ENCODE measurements at regions not wholly inside any gene's neighbourhood (a gene's known extent, or its start where the extent isn't known, plus 50 kb on each side); places are given as distances from the start of the nearest gene placed in this dataset.

- H3K36me3 ChIP-seq (replicated peaks; ENCODE audit: insufficient read depth, low read depth): no peaks in the 10 kb centered on the region
- no peak for DNase-seq (ENCODE audit: low spot score)
- H3K4me3 ChIP-seq: no peak overlapping the region
- no peak for TF ChIP-seq EZH2phosphoT487 (IDR thresholded peaks at IDR 0.05; ENCODE audit: low read depth, severe bottlenecking, unreplicated experiment)
- 86% methylated on average over 3 of the region's 3 CpGs for WGBS (ENCODE audit: low lambda C conversion rate, missing lambda C conversion rate)
- H3K4me2 ChIP-seq: no peak overlapping the region
- no peaks in the 10 kb centered on the region for H4K20me1 ChIP-seq (ENCODE audit: insufficient read depth, poor library complexity, severe bottlenecking)
- H3K9me3 ChIP-seq (ENCODE audit: low read depth): no peaks in the 10 kb centered on the region
- H3K27me3 ChIP-seq: no peaks in the 10 kb centered on the region
- H3K4me1 ChIP-seq (ENCODE audit: insufficient read depth): peaks cover 19% of the 10 kb centered on the region
- no peak overlapping the region for H2AFZ ChIP-seq
- H3K9me2 ChIP-seq (replicated peaks; ENCODE audit: insufficient read depth): no peaks in the 10 kb centered on the region
- H3K79me2 ChIP-seq: no peaks in the 10 kb centered on the region
- H3K27ac ChIP-seq: peak overlapping the region; percentile 33
These were observed 176.8 kb upstream of the GLI2 start for GRCh38 chr2:120558847-120559246.

GRCh38 chr2:120559401-120559800 lies 176.3 kb upstream of the GLI2 start:
- Histone ChIP-seq H3K79me2 (no peaks in the 10 kb centered on the region), H4K20me1 (ENCODE audit: insufficient read depth, poor library complexity, severe bottlenecking) (no peaks in the 10 kb centered on the region), H3K9me3 (ENCODE audit: low read depth) (no peaks in the 10 kb centered on the region), H2AFZ (no peak overlapping the region), H3K27ac (peak overlapping the region; percentile 82), H3K4me1 (ENCODE audit: insufficient read depth) (peaks cover 24% of the 10 kb centered on the region), H3K27me3 (no peaks in the 10 kb centered on the region), H3K4me3 (no peak overlapping the region), H3K4me2 (no peak overlapping the region), H3K9me2 (replicated peaks; ENCODE audit: insufficient read depth) (no peaks in the 10 kb centered on the region), H3K36me3 (replicated peaks; ENCODE audit: insufficient read depth, low read depth) (no peaks in the 10 kb centered on the region)
- DNase-seq (ENCODE audit: low spot score): peak; percentile 65
- TF ChIP-seq EZH2phosphoT487 (IDR thresholded peaks at IDR 0.05; ENCODE audit: low read depth, severe bottlenecking, unreplicated experiment) (no peak), EZH2 (IDR thresholded peaks at IDR 0.05; ENCODE audit: borderline replicate concordance) (no peak)
- TF ChIP-seq, protein P1, sequence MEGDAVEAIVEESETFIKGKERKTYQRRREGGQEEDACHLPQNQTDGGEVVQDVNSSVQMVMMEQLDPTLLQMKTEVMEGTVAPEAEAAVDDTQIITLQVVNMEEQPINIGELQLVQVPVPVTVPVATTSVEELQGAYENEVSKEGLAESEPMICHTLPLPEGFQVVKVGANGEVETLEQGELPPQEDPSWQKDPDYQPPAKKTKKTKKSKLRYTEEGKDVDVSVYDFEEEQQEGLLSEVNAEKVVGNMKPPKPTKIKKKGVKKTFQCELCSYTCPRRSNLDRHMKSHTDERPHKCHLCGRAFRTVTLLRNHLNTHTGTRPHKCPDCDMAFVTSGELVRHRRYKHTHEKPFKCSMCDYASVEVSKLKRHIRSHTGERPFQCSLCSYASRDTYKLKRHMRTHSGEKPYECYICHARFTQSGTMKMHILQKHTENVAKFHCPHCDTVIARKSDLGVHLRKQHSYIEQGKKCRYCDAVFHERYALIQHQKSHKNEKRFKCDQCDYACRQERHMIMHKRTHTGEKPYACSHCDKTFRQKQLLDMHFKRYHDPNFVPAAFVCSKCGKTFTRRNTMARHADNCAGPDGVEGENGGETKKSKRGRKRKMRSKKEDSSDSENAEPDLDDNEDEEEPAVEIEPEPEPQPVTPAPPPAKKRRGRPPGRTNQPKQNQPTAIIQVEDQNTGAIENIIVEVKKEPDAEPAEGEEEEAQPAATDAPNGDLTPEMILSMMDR (IDR thresholded peaks at IDR 0.05; ENCODE audit: poor library complexity): no peak
- WGBS (ENCODE audit: low lambda C conversion rate, missing lambda C conversion rate): 81% methylated on average over 5 of the region's 5 CpGs

- H3K4me1 ChIP-seq (ENCODE audit: insufficient read depth): peaks cover 33% of the 10 kb centered on the region
These were observed 175.3 kb upstream of the GLI2 start for GRCh38 chr2:120560330-120560729.

DNA sequence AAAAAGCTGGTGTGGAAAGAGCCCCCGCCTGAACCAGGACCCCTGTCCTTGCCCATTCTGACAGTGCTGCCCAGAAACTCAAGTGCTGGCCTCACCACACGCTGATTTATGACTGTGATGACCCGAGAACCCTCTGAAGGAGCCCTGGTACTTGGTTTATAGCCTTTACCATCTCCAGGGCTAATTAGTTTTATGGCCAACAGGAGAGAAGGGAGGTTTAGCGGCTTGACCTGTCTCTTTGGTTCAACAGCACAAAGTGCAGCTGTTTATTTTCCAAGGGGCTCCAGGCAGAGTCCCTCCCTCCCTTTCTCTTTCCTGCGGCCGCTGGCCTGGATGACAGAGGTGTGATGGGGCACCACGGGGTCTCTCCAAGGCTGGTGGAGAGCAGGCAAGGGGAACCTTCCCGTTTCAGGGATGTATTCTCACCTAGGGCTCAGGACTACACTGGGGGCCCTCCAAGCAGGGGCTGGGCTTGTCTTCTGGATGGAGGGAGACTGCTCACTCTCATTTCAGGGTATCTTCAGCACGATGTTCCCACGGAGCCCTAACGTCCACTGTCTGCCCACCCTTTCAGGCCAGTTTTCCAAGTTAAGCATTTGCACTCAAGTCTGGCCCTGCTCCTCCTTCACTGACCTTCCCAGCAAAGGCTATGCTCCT lies 174.2 kb upstream of the GLI2 start:
- no peak overlapping the region for H3K27ac ChIP-seq
- no peaks in the 10 kb centered on the region for H3K79me2 ChIP-seq
- H2AFZ ChIP-seq: no peak overlapping the region
- DNase-seq (ENCODE audit: low spot score): no peak
- peaks cover 42% of the 10 kb centered on the region for H3K4me1 ChIP-seq (ENCODE audit: insufficient read depth)
- no peak overlapping the region for H3K4me3 ChIP-seq
- no peaks in the 10 kb centered on the region for H3K36me3 ChIP-seq (replicated peaks; ENCODE audit: insufficient read depth, low read depth)
- H4K20me1 ChIP-seq (ENCODE audit: insufficient read depth, poor library complexity, severe bottlenecking): no peaks in the 10 kb centered on the region
- no peaks in the 10 kb centered on the region for H3K9me3 ChIP-seq (ENCODE audit: low read depth)
- no peaks in the 10 kb centered on the region for H3K9me2 ChIP-seq (replicated peaks; ENCODE audit: insufficient read depth)
- no peak overlapping the region for H3K4me2 ChIP-seq
- TF ChIP-seq EZH2 (IDR thresholded peaks at IDR 0.05; ENCODE audit: borderline replicate concordance) (no peak), EZH2phosphoT487 (IDR thresholded peaks at IDR 0.05; ENCODE audit: low read depth, severe bottlenecking, unreplicated experiment) (no peak)
- TF ChIP-seq, protein P1 (IDR thresholded peaks at IDR 0.05; ENCODE audit: poor library complexity): no peak
- 40% methylated on average over 11 of the region's 11 CpGs for WGBS (ENCODE audit: low lambda C conversion rate, missing lambda C conversion rate)
- H3K27me3 ChIP-seq: no peaks in the 10 kb centered on the region

More at GRCh38 chr2:120560330-120560729, 175.3 kb upstream of the GLI2 start:
- DNase-seq (ENCODE audit: low spot score): no peak
- no peak overlapping the region for H3K27ac ChIP-seq
- no peaks in the 10 kb centered on the region for H3K9me3 ChIP-seq (ENCODE audit: low read depth)
- no peaks in the 10 kb centered on the region for H3K36me3 ChIP-seq (replicated peaks; ENCODE audit: insufficient read depth, low read depth)
- H3K9me2 ChIP-seq (replicated peaks; ENCODE audit: insufficient read depth): no peaks in the 10 kb centered on the region
- no peaks in the 10 kb centered on the region for H3K27me3 ChIP-seq
- no peak overlapping the region for H3K4me3 ChIP-seq
- H2AFZ ChIP-seq: no peak overlapping the region
- no peaks in the 10 kb centered on the region for H4K20me1 ChIP-seq (ENCODE audit: insufficient read depth, poor library complexity, severe bottlenecking)
- no peak for TF ChIP-seq EZH2phosphoT487 (IDR thresholded peaks at IDR 0.05; ENCODE audit: low read depth, severe bottlenecking, unreplicated experiment)
- TF ChIP-seq, protein P1 (IDR thresholded peaks at IDR 0.05; ENCODE audit: poor library complexity): no peak
- no peak for TF ChIP-seq EZH2 (IDR thresholded peaks at IDR 0.05; ENCODE audit: borderline replicate concordance)
- H3K4me2 ChIP-seq: no peak overlapping the region
- H3K79me2 ChIP-seq: no peaks in the 10 kb centered on the region
- 80% methylated on average over 6 of the region's 6 CpGs for WGBS (ENCODE audit: low lambda C conversion rate, missing lambda C conversion rate)

All from hepatocyte (in vitro differentiated cells).